DMS53 treated with DMSO at 0.1 percent for 48 hours (cell line): ENCODE measurements at regions not wholly inside any gene's neighbourhood (a gene's known extent, or its start where the extent isn't known, plus 50 kb on each side); places are given as distances from the start of the nearest gene placed in this dataset.
"Not testable (repeated sequence)": the region's sequence is repeated elsewhere in the genome, so short reads cannot be mapped to it uniquely, and the experiment has no call there.

Source experiments
- DNase-seq: peaks from one replicate; lab custom pipeline; 2025; ENCODE audit not compliant: unreplicated experiment; lab: John Stamatoyannopoulos, UW

DNA sequence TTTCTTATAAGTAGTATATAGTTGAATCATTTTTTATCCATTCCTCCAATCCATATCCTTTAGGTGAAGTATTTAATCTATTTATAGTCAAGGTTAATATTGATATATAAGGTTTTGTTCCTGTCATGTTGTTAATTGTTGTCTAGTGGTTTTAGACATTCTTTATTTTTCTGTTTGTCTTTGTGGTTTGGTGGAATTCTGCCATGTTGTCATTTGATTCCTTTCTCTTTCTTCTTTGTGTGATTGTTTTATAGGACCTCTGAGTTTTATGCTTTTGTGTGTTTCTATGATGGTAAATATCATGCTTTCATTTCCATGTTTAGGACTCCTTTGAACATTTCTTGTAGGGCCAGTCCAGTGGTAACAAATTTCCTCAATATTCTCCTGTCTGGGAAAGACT is 450.3 kb upstream of the BTBD3 start:
- DNase-seq = no peak

GRCh38 chr20:11468880-11469279 is 448.8 kb upstream of the BTBD3 start:
- no peak for DNase-seq

GRCh38 chr20:11469795-11470435 is 447.8 kb upstream of the BTBD3 start:
- DNase-seq = no peak

- DNase-seq = no peak
Observed at GRCh38 chr20:11473983-11474382, 443.7 kb upstream of the BTBD3 start.

DNA sequence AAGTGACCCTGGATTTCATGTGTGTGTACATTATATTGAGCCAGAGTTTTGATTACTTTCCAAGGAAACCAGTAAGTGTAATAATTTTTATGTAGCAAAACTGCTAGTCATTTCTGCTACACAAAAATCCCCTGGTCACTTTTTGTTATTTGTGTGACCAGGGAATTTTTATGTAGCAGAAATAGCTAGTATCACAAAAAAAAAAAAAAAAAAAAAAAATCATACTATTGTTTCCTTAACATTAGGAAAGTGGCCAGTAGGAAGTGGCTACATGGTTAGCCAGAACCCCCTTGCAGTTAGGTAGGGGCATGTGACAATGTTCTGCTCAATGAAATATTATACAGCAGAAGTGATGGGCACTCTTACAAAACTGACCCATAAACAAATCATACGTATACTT is 434.0 kb upstream of the BTBD3 start:
- DNase-seq = no peak

DNA sequence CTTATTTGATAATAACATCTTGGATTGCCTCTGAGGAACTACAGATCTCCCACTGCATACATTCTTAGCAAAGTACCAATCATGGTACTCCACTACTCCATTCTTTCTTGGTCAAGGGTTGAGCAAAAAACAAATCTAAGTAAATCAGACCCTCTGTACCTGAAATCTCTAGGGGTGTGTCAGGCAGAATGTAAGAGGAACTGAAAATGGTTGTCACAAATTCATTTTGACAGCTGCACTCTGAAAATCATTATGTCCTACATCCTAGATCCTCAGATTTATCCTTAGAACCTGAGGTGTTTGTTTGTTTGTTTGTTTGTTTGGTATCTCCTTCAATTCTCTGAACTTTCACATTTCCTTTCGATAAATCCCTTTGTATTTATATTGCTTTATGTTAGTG is 433.2 kb upstream of the BTBD3 start:
- no peak for DNase-seq

DNA sequence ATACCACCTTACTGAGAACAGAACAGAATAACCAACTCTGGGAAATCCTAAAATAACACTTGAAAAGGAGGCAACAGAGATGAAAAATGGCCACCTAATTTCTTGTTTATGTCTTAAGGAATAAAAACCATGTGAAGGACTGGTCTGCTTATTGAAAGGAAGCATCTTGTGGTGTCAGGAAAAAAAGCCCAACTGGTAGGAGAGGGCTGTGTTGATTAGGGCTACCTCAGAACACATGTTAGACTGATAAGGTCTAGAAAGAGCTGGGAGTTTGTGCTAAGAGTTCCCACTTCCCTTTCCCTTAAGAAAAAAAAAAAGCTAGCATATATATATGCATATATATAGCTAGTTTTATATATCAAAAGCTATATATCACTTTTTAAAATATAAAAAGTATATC is 425.3 kb upstream of the BTBD3 start:
- no peak for DNase-seq

DNA sequence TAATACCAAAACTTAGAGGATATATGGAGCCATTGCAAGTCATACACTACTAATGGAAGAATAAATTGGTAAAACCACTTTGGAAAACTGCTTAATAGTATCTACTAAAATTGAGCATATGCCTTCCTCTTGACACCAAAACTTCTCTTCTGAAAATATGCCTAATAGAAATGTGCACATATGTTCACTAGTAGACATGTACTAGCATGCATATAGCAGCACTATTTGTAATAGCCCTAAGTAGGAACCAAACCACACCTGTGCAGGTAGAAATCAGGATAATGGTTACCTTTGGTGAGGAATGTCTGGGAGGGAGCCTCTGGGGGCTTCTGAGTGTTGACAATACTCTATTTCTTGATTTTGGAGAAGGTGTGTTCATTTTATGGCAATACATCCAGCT is 424.8 kb upstream of the BTBD3 start:
- DNase-seq = no peak

- no peak for DNase-seq
Observed at GRCh38 chr20:11496380-11496779, 421.3 kb upstream of the BTBD3 start.

- no peak for DNase-seq
Observed at GRCh38 chr20:11497545-11497944, 420.1 kb upstream of the BTBD3 start.

- DNase-seq = no peak
Observed at GRCh38 chr20:11499101-11499634, 418.5 kb upstream of the BTBD3 start.

DNA sequence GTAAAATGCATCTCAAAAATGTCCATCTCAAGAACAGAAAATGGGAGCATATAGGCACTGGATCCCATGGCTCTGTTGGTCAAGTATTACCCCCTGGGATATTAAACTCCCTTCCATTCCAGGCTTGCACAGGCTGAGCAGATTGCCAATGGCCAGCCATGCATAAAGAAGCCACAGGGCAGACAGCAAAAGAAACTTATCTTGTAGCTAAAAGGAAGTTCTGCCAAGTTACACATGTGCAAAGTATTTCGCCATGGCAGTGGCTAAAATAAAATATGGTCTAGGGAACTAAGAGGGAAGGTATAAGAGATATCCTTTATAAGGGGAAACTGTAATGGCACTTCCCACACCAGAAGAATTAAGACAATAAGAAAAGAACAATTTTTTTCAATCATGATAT is 415.6 kb upstream of the BTBD3 start:
- DNase-seq = no peak

- DNase-seq = no peak
Observed at GRCh38 chr20:11502671-11503070, 415.0 kb upstream of the BTBD3 start.

GRCh38 chr20:11509776-11510175 is 407.9 kb upstream of the BTBD3 start:
- no peak for DNase-seq

DNA sequence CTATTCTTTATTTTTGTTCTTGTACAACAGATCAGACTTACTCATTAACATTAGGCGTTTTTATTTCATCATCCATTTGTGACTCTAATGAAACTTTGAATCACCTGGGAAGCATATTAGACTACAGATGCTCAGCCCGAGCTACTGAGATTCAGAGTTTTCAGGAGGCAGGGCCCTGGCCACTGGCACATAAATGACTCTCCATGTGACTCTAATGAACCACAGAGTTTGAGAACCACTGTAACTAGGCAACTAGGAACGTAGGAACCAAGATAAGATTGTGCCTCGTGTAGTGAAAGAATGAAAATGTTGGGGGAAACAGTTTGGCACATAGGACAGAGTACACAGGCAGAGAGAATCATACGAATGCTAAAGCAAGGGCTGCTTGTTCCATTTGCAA is 405.9 kb upstream of the BTBD3 start:
- DNase-seq = no peak

DNA sequence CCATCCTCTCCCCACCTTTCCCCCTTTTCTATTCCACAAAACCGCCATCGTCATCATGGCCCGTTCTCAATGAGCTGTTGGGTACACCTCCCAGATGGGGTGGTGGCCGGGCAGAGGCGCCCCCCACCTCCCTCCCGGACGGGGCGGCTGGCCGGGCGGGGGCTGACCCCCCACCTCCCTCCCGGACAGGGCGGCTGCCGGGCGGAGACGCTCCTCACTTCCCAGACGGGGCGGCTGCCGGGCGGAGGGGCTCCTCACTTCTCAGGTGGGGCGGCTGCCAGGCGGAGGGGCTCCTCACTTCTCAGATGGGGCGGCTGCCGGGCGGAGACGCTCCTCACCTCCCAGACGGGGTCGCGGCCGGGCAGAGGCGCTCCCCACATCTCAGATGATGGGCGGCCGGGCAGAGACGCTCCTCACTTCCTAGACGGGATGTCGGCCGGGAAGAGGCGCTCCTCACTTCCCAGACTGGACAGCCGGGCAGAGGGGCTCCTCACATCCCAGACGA is 404.4 kb upstream of the BTBD3 start:
- not testable (repeated sequence) for DNase-seq

GRCh38 chr20:11516448-11516847 is 401.2 kb upstream of the BTBD3 start:
- DNase-seq = no peak

- DNase-seq = no peak
Observed at GRCh38 chr20:11520596-11520995, 397.1 kb upstream of the BTBD3 start.

GRCh38 chr20:11521476-11522365 is 396.0 kb upstream of the BTBD3 start:
- no peak for DNase-seq

- DNase-seq = no peak
Observed at GRCh38 chr20:11522366-11522741, 395.3 kb upstream of the BTBD3 start.

- no peak for DNase-seq
Observed at GRCh38 chr20:11529047-11529446, 388.6 kb upstream of the BTBD3 start.

DNA sequence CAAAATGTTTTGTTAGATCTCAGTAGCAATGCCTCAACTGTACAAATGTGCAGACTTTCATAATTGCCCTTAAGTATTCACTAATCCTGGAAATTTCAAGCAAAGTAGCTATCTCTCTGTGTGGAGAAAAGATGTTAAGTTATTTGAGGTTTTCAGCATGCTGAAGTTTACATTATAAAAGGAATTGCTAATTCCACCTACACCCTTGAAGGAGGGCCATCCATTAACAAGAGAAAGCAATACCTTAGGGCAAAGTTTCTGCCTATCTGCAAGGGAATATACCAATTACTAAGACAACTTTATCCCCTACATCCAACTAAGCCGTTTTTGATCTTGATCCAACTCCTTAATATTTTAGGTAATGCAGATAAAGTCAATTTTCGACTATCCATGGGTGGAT is 380.7 kb upstream of the BTBD3 start:
- DNase-seq = no peak
